Subcutaneous abdominal adipose tissue (tissue), 5 donors: ENCODE measurements at regions not wholly inside any gene's neighbourhood (a gene's known extent, or its start where the extent isn't known, plus 50 kb on each side); places are given as distances from the start of the nearest gene placed in this dataset.

Experiments used
- H3K27ac ChIP-seq: one replicate; pipeline ENCODE4 v1.7.0; 2013; ENCODE audit warnings: low read depth, mild to moderate bottlenecking, inconsistent platforms, low read length, moderate library complexity
- H3K27me3 ChIP-seq, 5 donors: one replicate each; pipeline ENCODE4 v1.7.0; 2013; ENCODE audit warnings: low read length in 5 of 5, inconsistent platforms in 1 of 5; ENCODE audit not compliant: control insufficient read depth in 5 of 5, insufficient read depth in 4 of 5
- H3K36me3 ChIP-seq, 5 donors: one replicate each; pipeline ENCODE4 v1.7.0; 2013; ENCODE audit warnings: low read length in 5 of 5; ENCODE audit not compliant: control insufficient read depth in 5 of 5, insufficient read depth in 5 of 5
- H3K4me1 ChIP-seq, 5 donors: one replicate each; pipeline ENCODE4 v1.7.0; 2013; ENCODE audit warnings: low read length in 5 of 5, mild to moderate bottlenecking in 3 of 5, moderate library complexity in 1 of 5; ENCODE audit not compliant: control insufficient read depth in 5 of 5, insufficient read depth in 5 of 5
- H3K4me3 ChIP-seq, 5 donors: one replicate each; pipeline ENCODE4 v1.7.0; 2013; ENCODE audit warnings: low read length in 5 of 5, low read depth in 1 of 5
- H3K9ac ChIP-seq, 5 donors: one replicate each; pipeline ENCODE4 v1.7.0; 2013; ENCODE audit warnings: low read length in 5 of 5, mild to moderate bottlenecking in 4 of 5, moderate library complexity in 3 of 5
- H3K9me3 ChIP-seq, 5 donors: one replicate each; pipeline ENCODE4 v1.7.0; 2013; ENCODE audit warnings: low read length in 5 of 5; ENCODE audit not compliant: control insufficient read depth in 5 of 5
- donor health status: healthy.
- donor health status: healthy.
- donor health status: healthy.
- donor health status: healthy.
- donor health status: healthy.

GRCh38 chr5:53368516-53368915 lies 111.9 kb upstream of the FST start:
- Histone ChIP-seq H3K9ac (no peak overlapping the region), H3K9me3 (no peaks in the 10 kb centered on the region), H3K27me3 (no peaks in the 10 kb centered on the region), H3K4me3 (no peak overlapping the region), H3K4me1 (peaks cover 0 to 6% (median 0%) of the 10 kb centered on the region in 5 donors), H3K36me3 (no peaks in the 10 kb centered on the region), H3K27ac (no peak overlapping the region)

GRCh38 chr5:53368966-53369605 lies 111.3 kb upstream of the FST start:
- Histone ChIP-seq H3K4me1 (peaks cover 0 to 2% (median 0%) of the 10 kb centered on the region in 5 donors), H3K9me3 (no peaks in the 10 kb centered on the region), H3K4me3 (no peak overlapping the region), H3K27me3 (no peaks in the 10 kb centered on the region), H3K36me3 (no peaks in the 10 kb centered on the region), H3K27ac (no peak overlapping the region), H3K9ac (no peak overlapping the region)

- Histone ChIP-seq H3K27me3 (no peaks in the 10 kb centered on the region), H3K36me3 (no peaks in the 10 kb centered on the region)
Measured at GRCh38 chr5:53369681-53370080, 110.7 kb upstream of the FST start.

GRCh38 chr5:53373451-53374158 lies 106.8 kb upstream of the FST start:
- H3K27ac ChIP-seq: no peak overlapping the region

More at GRCh38 chr5:53369681-53370080, 110.7 kb upstream of the FST start:
- Histone ChIP-seq H3K9me3 (no peaks in the 10 kb centered on the region), H3K9ac (no peak overlapping the region), H3K4me3 (no peak overlapping the region), H3K4me1 (no peaks in the 10 kb centered on the region), H3K27ac (no peak overlapping the region)

GRCh38 chr5:53376853-53377252 lies 103.6 kb upstream of the FST start:
- H3K4me3 ChIP-seq: no peak overlapping the region
- no peaks in the 10 kb centered on the region for H3K9me3 ChIP-seq
- no peak overlapping the region for H3K9ac ChIP-seq
- no peaks in the 10 kb centered on the region for H3K36me3 ChIP-seq
- no peaks in the 10 kb centered on the region for H3K4me1 ChIP-seq
- H3K27me3 ChIP-seq: no peaks in the 10 kb centered on the region
- no peak overlapping the region for H3K27ac ChIP-seq

More at GRCh38 chr5:53373451-53374158, 106.8 kb upstream of the FST start:
- Histone ChIP-seq H3K4me3 (no peak overlapping the region), H3K4me1 (no peaks in the 10 kb centered on the region), H3K36me3 (no peaks in the 10 kb centered on the region), H3K27me3 (no peaks in the 10 kb centered on the region), H3K9ac (no peak overlapping the region), H3K9me3 (no peaks in the 10 kb centered on the region)

GRCh38 chr5:53378190-53378589 lies 102.2 kb upstream of the FST start:
- no peak overlapping the region for H3K9ac ChIP-seq
- no peaks in the 10 kb centered on the region for H3K27me3 ChIP-seq
- H3K36me3 ChIP-seq: no peaks in the 10 kb centered on the region
- no peak overlapping the region for H3K27ac ChIP-seq
- H3K9me3 ChIP-seq: no peaks in the 10 kb centered on the region
- no peaks in the 10 kb centered on the region for H3K4me1 ChIP-seq
- no peak overlapping the region for H3K4me3 ChIP-seq

GRCh38 chr5:53378590-53379247 lies 101.7 kb upstream of the FST start:
- Histone ChIP-seq H3K27ac (no peak overlapping the region), H3K9ac (no peak overlapping the region), H3K4me3 (no peak overlapping the region), H3K4me1 (no peaks in the 10 kb centered on the region), H3K27me3 (no peaks in the 10 kb centered on the region), H3K9me3 (no peaks in the 10 kb centered on the region), H3K36me3 (no peaks in the 10 kb centered on the region)

- Histone ChIP-seq H3K27ac (no peak overlapping the region), H3K36me3 (no peaks in the 10 kb centered on the region), H3K9ac (no peak overlapping the region), H3K9me3 (peaks cover 2 to 7% (median 5%) of the 10 kb centered on the region in 5 donors), H3K27me3 (no peaks in the 10 kb centered on the region), H3K4me1 (no peaks in the 10 kb centered on the region), H3K4me3 (no peak overlapping the region)
Measured at GRCh38 chr5:53386341-53386740, 94.1 kb upstream of the FST start.

- Histone ChIP-seq H3K9ac (no peak overlapping the region), H3K36me3 (no peaks in the 10 kb centered on the region), H3K9me3 (peaks cover 2 to 8% (median 6%) of the 10 kb centered on the region in 5 donors), H3K4me3 (no peak overlapping the region), H3K27me3 (no peaks in the 10 kb centered on the region), H3K27ac (no peak overlapping the region), H3K4me1 (no peaks in the 10 kb centered on the region)
Measured at GRCh38 chr5:53389093-53389492, 91.3 kb upstream of the FST start.

- Histone ChIP-seq H3K9ac (no peak overlapping the region), H3K4me3 (no peak overlapping the region), H3K27ac (no peak overlapping the region)
Measured at GRCh38 chr5:53392073-53392472, 88.4 kb upstream of the FST start.

More at GRCh38 chr5:53392073-53392472, 88.4 kb upstream of the FST start:
- peaks cover 0 to 4% (median 0%) of the 10 kb centered on the region in 5 donors for H3K4me1 ChIP-seq
- H3K27me3 ChIP-seq: no peaks in the 10 kb centered on the region
- H3K36me3 ChIP-seq: no peaks in the 10 kb centered on the region
- peaks cover 2 to 8% (median 6%) of the 10 kb centered on the region in 5 donors for H3K9me3 ChIP-seq
